ENCODE measurements at regions not wholly inside any gene's neighbourhood (a gene's known extent, or its start where the extent isn't known, plus 50 kb on each side); places are given as distances from the start of the nearest gene placed in this dataset.
"Not testable (repeated sequence)": the region's sequence is repeated elsewhere in the genome, so short reads cannot be mapped to it uniquely, and the experiment has no call there.

- no peaks in the 10 kb centered on the region for H3K4me1 ChIP-seq (ENCODE audit: control insufficient read depth in 1 of 2, low read depth in 2 of 2)
- H3K36me3 ChIP-seq: no peaks in the 10 kb centered on the region
- no peaks in the 10 kb centered on the region for H3K27me3 ChIP-seq (replicated peaks; ENCODE audit: insufficient read depth)
- no peak overlapping the region for H3K27ac ChIP-seq
- no peak for TF ChIP-seq CTCF (IDR thresholded peaks at IDR 0.05)
- DNase-seq (ENCODE audit: low spot score): no peak
- no peak overlapping the region for H3K4me3 ChIP-seq
- ATAC-seq (ENCODE audit: insufficient number of reproducible peaks, low FRiP score, low read depth): no peak
- no peaks in the 10 kb centered on the region for H3K9me3 ChIP-seq
Measured at GRCh38 chr2:101587251-101587650, 110.3 kb upstream of the MAP4K4 start.

GRCh38 chr2:101583861-101584260, 108.9 kb upstream of the RFX8 start:
- no peaks in the 10 kb centered on the region for H3K36me3 ChIP-seq
- H3K4me3 ChIP-seq: no peak overlapping the region
- ATAC-seq (ENCODE audit: insufficient number of reproducible peaks, low FRiP score, low read depth): no peak
- DNase-seq (ENCODE audit: low spot score): no peak
- no peaks in the 10 kb centered on the region for H3K27me3 ChIP-seq (replicated peaks; ENCODE audit: insufficient read depth)
- no peak overlapping the region for H3K27ac ChIP-seq
- no peak for TF ChIP-seq CTCF (IDR thresholded peaks at IDR 0.05)
- H3K4me1 ChIP-seq (ENCODE audit: control insufficient read depth in 1 of 2, low read depth in 2 of 2): no peaks in the 10 kb centered on the region
- no peaks in the 10 kb centered on the region for H3K9me3 ChIP-seq

GRCh38 chr2:101581675-101582299, 106.9 kb upstream of the RFX8 start:
- ATAC-seq (ENCODE audit: insufficient number of reproducible peaks, low FRiP score, low read depth) (no peak), DNase-seq (ENCODE audit: low spot score) (no peak)
- H3K4me3 ChIP-seq: no peak overlapping the region
- no peaks in the 10 kb centered on the region for H3K36me3 ChIP-seq
- H3K27ac ChIP-seq: no peak overlapping the region
- no peaks in the 10 kb centered on the region for H3K9me3 ChIP-seq
- no peak for TF ChIP-seq CTCF (IDR thresholded peaks at IDR 0.05)
- H3K27me3 ChIP-seq (replicated peaks; ENCODE audit: insufficient read depth): no peaks in the 10 kb centered on the region
- H3K4me1 ChIP-seq (ENCODE audit: control insufficient read depth in 1 of 2, low read depth in 2 of 2): peaks cover 4 to 10% of the 10 kb centered on the region in 2 donors

- no peaks in the 10 kb centered on the region for H3K36me3 ChIP-seq
- H3K4me1 ChIP-seq (ENCODE audit: control insufficient read depth in 1 of 2, low read depth in 2 of 2): peaks cover 4 to 13% of the 10 kb centered on the region in 2 donors
- no peak overlapping the region for H3K4me3 ChIP-seq
- no peaks in the 10 kb centered on the region for H3K27me3 ChIP-seq (replicated peaks; ENCODE audit: insufficient read depth)
- no peak for DNase-seq (ENCODE audit: low spot score)
- H3K27ac ChIP-seq: no peak overlapping the region
- no peaks in the 10 kb centered on the region for H3K9me3 ChIP-seq
- no peak for TF ChIP-seq CTCF (IDR thresholded peaks at IDR 0.05)
- no peak for ATAC-seq (ENCODE audit: insufficient number of reproducible peaks, low FRiP score, low read depth)
Measured at GRCh38 chr2:101580528-101580927, 105.6 kb upstream of the RFX8 start.

- Histone ChIP-seq H3K4me3 (no peak overlapping the region), H3K36me3 (no peaks in the 10 kb centered on the region), H3K4me1 (ENCODE audit: control insufficient read depth in 1 of 2, low read depth in 2 of 2) (peaks cover 4 to 13% of the 10 kb centered on the region in 2 donors), H3K27ac (no peak overlapping the region), H3K9me3 (no peaks in the 10 kb centered on the region), H3K27me3 (replicated peaks; ENCODE audit: insufficient read depth) (no peaks in the 10 kb centered on the region)
- ATAC-seq (ENCODE audit: insufficient number of reproducible peaks, low FRiP score, low read depth): no peak
- TF ChIP-seq CTCF (IDR thresholded peaks at IDR 0.05): no peak
- no peak for DNase-seq (ENCODE audit: low spot score)
Measured at GRCh38 chr2:101578671-101579070, 103.8 kb upstream of the RFX8 start.

- not testable (repeated sequence) for H3K27ac ChIP-seq; H3K36me3 ChIP-seq; DNase-seq (ENCODE audit: low spot score); H3K4me3 ChIP-seq; H3K27me3 ChIP-seq (replicated peaks; ENCODE audit: insufficient read depth); H3K9me3 ChIP-seq; ATAC-seq (ENCODE audit: insufficient number of reproducible peaks, low FRiP score, low read depth)
- peaks cover 4 to 13% of the 10 kb centered on the region in 2 donors for H3K4me1 ChIP-seq (ENCODE audit: control insufficient read depth in 1 of 2, low read depth in 2 of 2)
Measured at GRCh38 chr2:101578135-101578534, 103.2 kb upstream of the RFX8 start.
